Stimulated activated CD4-positive, alpha-beta T cell treated with anti-CD3 and anti-CD28 coated beads, Interleukin-2, amount 100 ng/mL, for 48 hours (primary cell): ENCODE measurements at regions not wholly inside any gene's neighbourhood (a gene's known extent, or its start where the extent isn't known, plus 50 kb on each side); places are given as distances from the start of the nearest gene placed in this dataset.
"Not testable (repeated sequence)": the region's sequence is repeated elsewhere in the genome, so short reads cannot be mapped to it uniquely, and the experiment has no call there.

Experiments used
- DNase-seq, 2 donors: peaks; one replicate each; pipeline ENCODE4 v3.0.0-alpha.2; 2020

DNA sequence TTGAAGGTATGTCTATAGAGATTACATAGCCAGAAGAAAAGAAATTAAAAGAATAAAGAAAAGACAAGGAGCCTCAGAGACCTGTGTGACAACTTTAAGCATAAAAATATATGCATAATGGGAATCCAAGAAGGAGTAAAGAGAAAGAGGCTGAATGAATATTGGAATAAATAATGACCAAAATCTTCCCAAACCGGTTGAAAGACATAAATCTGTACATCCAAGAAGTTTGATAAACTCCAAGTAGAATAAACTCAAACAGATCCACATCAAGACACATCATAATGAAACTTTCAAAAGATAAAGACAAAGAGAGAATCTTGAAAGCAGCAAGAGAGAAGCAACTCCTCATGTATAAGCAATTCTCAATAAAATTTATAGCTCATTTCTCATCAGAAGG, 132.4 kb upstream of the ZNF516 start:
- DNase-seq, result no peak

GRCh38 chr18:76626991-76627390, 131.9 kb upstream of the ZNF516 start:
- DNase-seq, result no peak

DNA sequence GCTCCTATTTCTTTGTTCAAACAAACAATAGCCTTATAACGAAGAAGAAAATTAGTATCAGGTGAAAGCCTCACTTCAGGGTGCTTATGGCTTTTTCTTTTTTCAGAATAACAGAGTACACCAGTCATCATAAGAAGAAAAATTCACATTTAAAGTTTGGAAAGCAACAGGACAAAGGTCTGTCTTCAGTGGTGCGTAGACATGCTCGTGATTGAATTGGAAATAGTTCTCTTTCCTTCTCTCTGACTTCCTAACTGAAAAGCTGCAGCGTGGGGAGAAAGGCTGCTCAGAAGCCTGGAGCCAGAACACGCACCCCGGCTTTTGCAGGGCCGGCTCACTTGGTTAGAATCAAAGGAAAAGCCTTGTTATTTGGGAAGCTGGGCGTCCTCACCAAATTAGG, 127.6 kb upstream of the ZNF516 start:
- DNase-seq, result no peak

- no peak for DNase-seq
Measured at GRCh38 chr18:76621782-76622495, 126.9 kb upstream of the ZNF516 start.

GRCh38 chr18:76621226-76621625, 126.2 kb upstream of the ZNF516 start:
- DNase-seq, result no peak

GRCh38 chr18:76620321-76621170, 125.5 kb upstream of the ZNF516 start:
- DNase-seq, result peak; percentile 1 to 9

DNA sequence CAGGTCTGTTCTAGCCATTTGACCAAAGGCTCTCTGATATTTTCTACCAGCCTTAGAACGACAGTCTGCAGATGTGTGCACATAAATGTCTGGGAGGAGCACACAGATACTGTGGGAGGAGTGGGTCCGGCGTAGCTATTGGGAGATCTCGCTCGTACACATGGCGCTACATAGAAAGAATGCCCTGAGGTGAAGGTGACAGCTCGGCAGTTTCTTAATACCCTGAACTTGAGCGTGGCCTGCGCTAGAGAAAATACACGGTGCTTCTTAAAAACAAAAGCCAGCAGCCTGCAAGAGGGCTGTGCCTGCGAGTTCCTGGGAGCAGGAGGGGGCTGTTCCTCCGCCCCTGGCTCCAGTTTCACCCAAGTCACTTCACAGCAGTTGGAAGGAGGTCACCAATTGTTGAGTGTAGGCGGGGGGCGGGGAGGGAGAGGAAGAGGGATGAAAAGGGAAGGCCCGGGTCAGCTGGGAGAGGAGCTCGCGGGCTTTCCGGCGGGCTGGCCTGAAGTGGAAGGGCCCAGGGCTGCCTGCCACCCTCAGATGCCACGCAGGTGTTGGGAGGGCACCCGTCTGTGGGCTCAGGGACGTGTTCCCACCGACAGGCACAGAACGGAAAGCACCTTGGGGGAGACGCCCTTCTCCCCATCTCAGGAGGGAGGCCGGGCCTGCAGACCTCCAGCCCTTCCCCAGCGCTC, 124.7 kb upstream of the ZNF516 start:
- DNase-seq, result no peak

GRCh38 chr18:76619261-76619620, 124.2 kb upstream of the ZNF516 start:
- no peak for DNase-seq

- DNase-seq, result no peak
Measured at GRCh38 chr18:76618721-76619120, 123.7 kb upstream of the ZNF516 start.

DNA sequence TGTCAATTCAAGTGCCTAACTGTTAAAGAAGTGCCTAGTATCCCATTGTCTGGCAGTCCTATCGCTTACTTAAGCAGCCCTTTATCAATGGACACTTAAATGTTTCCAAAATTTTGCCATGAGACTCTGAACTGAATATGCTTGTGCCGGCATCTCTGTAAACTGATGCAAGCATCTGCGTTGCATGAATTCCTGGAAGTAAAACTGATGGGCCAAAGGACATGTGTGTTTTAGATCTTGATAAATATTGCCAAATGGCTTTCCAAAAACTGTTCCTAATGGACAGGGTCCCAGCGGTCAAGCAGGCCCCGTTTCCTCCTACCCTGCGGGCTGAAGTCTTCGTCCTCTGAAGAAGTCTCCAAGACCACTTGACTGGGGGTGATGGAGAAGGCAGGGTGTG, 121.3 kb upstream of the ZNF516 start:
- no peak for DNase-seq

- DNase-seq, result no peak
Measured at GRCh38 chr18:76615065-76615733, 120.2 kb upstream of the ZNF516 start.

GRCh38 chr18:76613755-76614120, 118.7 kb upstream of the ZNF516 start:
- no peak for DNase-seq

- DNase-seq, result no peak
Measured at GRCh38 chr18:76613053-76613754, 118.2 kb upstream of the ZNF516 start.

DNA sequence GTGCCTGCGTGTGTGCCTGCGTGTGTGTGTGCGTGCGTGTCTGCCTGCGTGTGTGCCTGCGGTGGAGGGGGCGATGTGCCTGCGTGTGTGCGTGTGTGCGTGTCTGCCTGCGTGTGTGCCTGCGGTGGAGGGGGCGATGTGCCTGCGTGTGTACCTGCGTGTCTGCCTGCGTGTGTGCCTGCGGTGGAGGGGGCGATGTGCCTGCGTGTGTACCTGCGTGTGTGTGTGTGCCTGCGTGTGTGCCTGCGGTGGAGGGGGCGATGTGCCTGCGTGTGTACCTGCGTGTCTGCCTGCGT, 116.7 kb upstream of the ZNF516 start:
- not testable (repeated sequence) for DNase-seq

- DNase-seq, result no peak
Measured at GRCh38 chr18:76610933-76611749, 116.1 kb upstream of the ZNF516 start.

DNA sequence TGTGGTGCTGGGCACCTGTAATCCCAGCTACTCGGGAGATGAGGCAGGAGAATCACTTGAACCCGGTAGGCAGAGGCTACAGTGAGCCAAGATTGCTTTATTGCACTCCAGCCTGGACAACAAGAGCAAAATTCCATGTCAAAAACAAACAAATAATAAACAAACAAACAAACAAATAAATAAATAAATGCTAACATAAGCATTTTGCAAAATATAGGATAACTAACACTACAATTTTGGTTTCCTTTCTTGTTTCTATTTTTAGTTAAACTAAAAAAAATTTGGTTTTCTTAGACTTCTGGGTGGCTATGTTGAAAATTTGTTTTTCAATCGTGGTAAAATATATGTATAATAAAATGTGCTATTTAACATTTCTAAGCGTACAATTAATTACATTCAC, 115.0 kb upstream of the ZNF516 start:
- DNase-seq, result no peak

DNA sequence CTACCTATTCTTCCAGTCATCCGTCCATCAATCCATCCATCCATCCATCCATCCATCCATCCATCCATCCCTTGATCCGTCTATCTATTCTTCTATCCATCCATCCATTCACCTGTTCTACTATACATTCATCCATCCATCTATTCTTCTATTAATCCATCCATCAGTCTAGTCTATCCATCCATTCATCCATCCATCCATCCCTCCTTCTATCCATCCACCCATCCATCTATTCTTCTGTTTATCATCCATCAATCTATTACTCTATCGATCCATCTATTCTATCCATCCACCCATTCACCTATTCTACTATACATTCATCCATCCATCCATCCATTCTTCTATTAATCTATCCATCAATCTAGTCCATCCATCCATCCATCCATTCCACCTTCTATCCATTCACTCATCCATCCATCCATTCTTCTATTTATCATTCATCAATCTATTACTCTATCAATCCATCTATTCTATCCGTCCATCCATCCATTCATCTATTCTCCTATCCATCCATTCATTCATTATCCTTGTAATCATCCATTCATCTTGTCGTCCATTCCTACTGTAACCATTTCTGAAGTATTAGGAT, 110.4 kb upstream of the ZNF516 start:
- DNase-seq, result no peak

DNA sequence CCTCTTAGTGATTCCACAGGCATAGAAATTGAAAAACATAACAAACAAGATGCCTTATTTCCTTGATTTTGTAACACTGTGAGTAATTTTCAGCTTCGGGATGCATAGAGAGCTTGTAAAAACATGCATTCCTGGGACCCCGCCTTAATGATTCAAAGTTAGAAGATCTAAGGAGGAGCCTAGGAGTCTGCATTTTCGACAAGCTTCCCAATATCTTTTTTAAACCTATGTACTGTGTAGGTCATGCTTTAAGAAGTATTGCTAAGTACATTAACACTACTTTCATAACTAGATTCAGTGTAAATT, 109.8 kb upstream of the ZNF516 start:
- DNase-seq, result no peak

DNA sequence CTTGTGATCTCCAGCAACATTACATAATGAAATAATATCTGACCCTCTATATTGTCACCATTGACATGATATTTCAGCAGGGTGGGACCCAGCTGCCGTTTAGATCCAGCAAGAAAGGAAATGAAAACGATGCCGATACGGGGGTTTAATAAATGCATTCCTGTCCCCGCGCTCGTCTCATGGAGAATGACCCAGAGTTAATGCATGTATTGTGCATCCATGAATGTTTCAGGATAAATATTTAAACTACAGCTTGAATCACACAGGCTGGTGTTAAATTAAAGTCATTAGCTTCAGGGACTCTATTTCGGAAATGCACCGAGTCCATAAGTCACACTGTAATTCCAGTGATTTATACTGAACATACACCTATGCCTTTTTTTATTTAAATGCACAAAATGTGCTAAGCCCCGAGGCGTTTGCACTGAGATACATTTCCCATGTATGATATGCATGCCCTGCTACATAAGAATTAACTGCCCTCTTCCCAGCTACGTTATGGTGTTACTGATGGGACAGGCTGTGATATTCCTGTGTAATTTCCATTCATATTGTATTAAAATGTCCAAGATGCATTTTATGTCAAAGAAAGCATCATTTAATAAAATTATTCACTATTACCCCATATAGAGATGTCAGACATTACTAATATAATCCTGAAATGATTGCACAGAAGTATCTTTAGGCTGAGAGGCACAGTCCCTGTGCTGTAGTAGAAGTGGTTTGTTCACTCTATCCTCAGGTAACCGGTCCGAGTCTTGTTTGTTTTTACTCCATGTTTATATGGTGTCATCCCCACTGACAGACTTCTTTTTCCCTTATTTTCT, 109.3 kb upstream of the ZNF516 start:
- no peak for DNase-seq

GRCh38 chr18:76602191-76602590, 107.1 kb upstream of the ZNF516 start:
- DNase-seq, result no peak

DNA sequence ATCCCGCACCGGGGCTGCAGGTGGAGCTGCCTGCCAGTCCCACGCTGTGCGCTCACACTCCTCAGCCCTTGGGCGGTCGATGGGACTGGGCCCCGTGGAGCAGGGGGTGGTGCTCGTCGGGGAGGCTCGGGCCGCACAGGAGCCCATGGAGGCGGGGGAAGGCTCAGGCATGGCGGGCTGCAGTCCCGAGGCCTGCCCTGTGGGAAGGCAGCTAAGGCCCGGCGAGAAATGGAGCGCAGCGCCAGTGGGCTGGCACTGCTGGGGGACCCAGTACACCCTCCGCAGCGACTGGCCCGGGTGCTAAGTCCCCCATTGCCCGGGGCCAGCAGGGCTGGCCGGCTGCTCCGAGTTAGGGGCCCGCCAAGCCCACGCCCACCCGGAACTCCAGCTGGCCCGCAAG, 105.0 kb upstream of the ZNF516 start:
- not testable (repeated sequence) for DNase-seq
